Endothelial cell of umbilical vein (primary cell): ENCODE measurements at regions not wholly inside any gene's neighbourhood (a gene's known extent, or its start where the extent isn't known, plus 50 kb on each side); places are given as distances from the start of the nearest gene placed in this dataset.
A peak's percentile ranks its signal among the peaks of the same experiment; 100 is the strongest.

Experiments used
- BruUV-seq: library from RNA; stranded (reverse); fragments of 400-500 nt; replicated peaks from 2 replicates; lab custom pipeline; 2021; lab: Mats Ljungman, UMichigan
- CTCF ChIA-PET: fragments of 300-600, 350-600 bp; sonication (Branson Sonifier 250); formaldehyde crosslinking; loops from one replicate; lab custom pipeline; 2021; ENCODE audit warnings: antibody characterized with exemption, inconsistent platforms; lab: Charles Lee
- POLR2A ChIA-PET: fragments of 300-600, 350-600 bp; sonication (Branson Sonifier 250); formaldehyde crosslinking; loops from one replicate; lab custom pipeline; 2021; ENCODE audit warnings: antibody characterized with exemption, inconsistent platforms; lab: Charles Lee
- DNase-seq: peaks from one replicate; pipeline ENCODE4 v3.0.0-alpha.2; 2011; ENCODE audit warnings: low read depth, low spot score
- FAIRE-seq: peaks from 2 replicates; lab custom pipeline; 2011; peaks lifted over from hg19 to GRCh38; lab: Jason Lieb, UNC
- H2AFZ ChIP-seq: 2 replicates; pipeline ENCODE4 v1.6.0; 2012; ENCODE audit warnings: low read depth, low read length, control low read depth, inconsistent platforms
- H3K27ac ChIP-seq: 2 replicates; pipeline ENCODE4 v1.5.1; 2011; ENCODE audit warnings: low read depth, mild to moderate bottlenecking, control low read depth, low read length, moderate library complexity; ENCODE audit not compliant: insufficient read depth
- H3K27me3 ChIP-seq, 2 experiments: 2 replicates each; pipeline versions ENCODE4 v1.6.0 to v1.6.1; 2011; ENCODE audit warnings: low read length in 2 of 2, mixed read lengths in 1 of 2; ENCODE audit not compliant: control insufficient read depth in 2 of 2, insufficient read depth in 2 of 2
- H3K36me3 ChIP-seq, 2 experiments: 2 replicates in 1 of 2; 3 replicates in 1 of 2; pipeline ENCODE4 v1.5.1; 2011; ENCODE audit warnings: low read length in 2 of 2, mild to moderate bottlenecking in 1 of 2, moderate library complexity in 1 of 2; ENCODE audit not compliant: control insufficient read depth in 2 of 2, insufficient read depth in 2 of 2; ENCODE audit errors: extremely low read depth in 1 of 2
- H3K4me1 ChIP-seq: 3 replicates; pipeline ENCODE4 v1.5.1; 2011; ENCODE audit warnings: mild to moderate bottlenecking, low read length; ENCODE audit not compliant: control insufficient read depth, insufficient read depth; ENCODE audit errors: extremely low read depth
- H3K4me2 ChIP-seq: 2 replicates; pipeline ENCODE4 v1.6.1; 2011; ENCODE audit warnings: low read length, control low read depth, mixed read lengths; ENCODE audit not compliant: insufficient read depth
- H3K4me3 ChIP-seq, 3 experiments: fragments of 200-600 bp in 1 of 3; sonication (generic), shearing (Covaris generic) in 1 of 3; replicated peaks in 1 of 3; 2 replicates each; pipeline ENCODE4 v1.5.1; 2011 to 2016; ENCODE audit warnings: control low read depth in 3 of 3, low read length in 3 of 3, mild to moderate bottlenecking in 2 of 3, inconsistent platforms in 1 of 3, low read depth in 1 of 3, moderate library complexity in 1 of 3; ENCODE audit not compliant: insufficient read depth in 1 of 3
- H3K79me2 ChIP-seq: 2 replicates; pipeline ENCODE4 v1.6.0; 2012; ENCODE audit warnings: low read length, inconsistent platforms; ENCODE audit not compliant: control insufficient read depth, insufficient read depth
- H3K9ac ChIP-seq: replicated peaks from 2 replicates; pipeline ENCODE3; 2011; ENCODE audit warnings: low read length, control low read depth; ENCODE audit not compliant: insufficient read depth; ENCODE audit errors: extremely low read depth
- H3K9me1 ChIP-seq: replicated peaks from 3 replicates; pipeline ENCODE4 v1.6.0; 2011; ENCODE audit warnings: mild to moderate bottlenecking, low read length; ENCODE audit not compliant: control insufficient read depth, insufficient read depth; ENCODE audit errors: extremely low read depth
- H3K9me3 ChIP-seq: replicated peaks from 2 replicates; pipeline ENCODE4 v1.5.1; 2012; ENCODE audit warnings: low read length, inconsistent platforms; ENCODE audit not compliant: control insufficient read depth, insufficient read depth
- H4K20me1 ChIP-seq: replicated peaks from 2 replicates; pipeline ENCODE3; 2011; ENCODE audit warnings: mild to moderate bottlenecking, low read length; ENCODE audit not compliant: control insufficient read depth, insufficient read depth; ENCODE audit errors: extremely low read depth
- EZH2 ChIP-seq: IDR thresholded peaks from 2 replicates; pipeline ENCODE4 v1.6.1; 2012; ENCODE audit warnings: borderline replicate concordance, low read depth, mild to moderate bottlenecking, moderate library complexity, low read length, inconsistent platforms; ENCODE audit not compliant: severe bottlenecking
- FOS ChIP-seq: IDR thresholded peaks from 2 replicates; pipeline ENCODE4 v1.6.1; 2011; ENCODE audit warnings: mild to moderate bottlenecking, low read length, moderate library complexity, borderline replicate concordance; ENCODE audit not compliant: insufficient read depth
- GATA2 ChIP-seq: IDR thresholded peaks from 2 replicates; pipeline ENCODE4 v1.7.0; 2011; ENCODE audit warnings: low read depth, mild to moderate bottlenecking, moderate library complexity, mixed read lengths, low read length; ENCODE audit not compliant: insufficient read length, insufficient read depth
- JUN ChIP-seq: IDR thresholded peaks from 2 replicates; pipeline ENCODE4 v1.6.1; 2011; ENCODE audit warnings: borderline replicate concordance, low read depth; ENCODE audit not compliant: insufficient read length, insufficient read depth
- MYC ChIP-seq: IDR thresholded peaks from one replicate; pipeline ENCODE4 v1.6.1; 2011; ENCODE audit warnings: mild to moderate bottlenecking, low read depth, low read length
- POLR2A ChIP-seq: IDR thresholded peaks from 2 replicates; pipeline ENCODE4 v1.6.1; 2012; ENCODE audit warnings: low read depth, mild to moderate bottlenecking, control low read depth, low read length
- POLR2AphosphoS5 ChIP-seq: IDR thresholded peaks from 2 replicates; pipeline ENCODE4 v1.6.1; 2012; ENCODE audit warnings: low read depth, mild to moderate bottlenecking, control low read depth, low read length, moderate library complexity; ENCODE audit not compliant: insufficient read depth
- dilution Hi-C: fragments of 300-500 bp; cut with MboI; formaldehyde crosslinking; loops from one replicate; pipeline ENCODE4 v1.15.0; 2019; ENCODE audit warnings: low sequenced_read_pairs; ENCODE audit not compliant: extremely low pct_ligation_motif_present
- intact Hi-C: fragments of 100-400 bp; cut with micrococcal nuclease; formaldehyde crosslinking; loops from one replicate; pipeline ENCODE4 v1.10.0; 2022
- TF ChIP-seq, protein P1 (sequence below): IDR thresholded peaks from 2 replicates; pipeline ENCODE4 v1.6.1; 2011; ENCODE audit not compliant: insufficient read depth, insufficient read length
- TF ChIP-seq, protein P2 (sequence below), 2 donors: IDR thresholded peaks; 1 replicate in 1 of 2; 2 replicates in 1 of 2; pipeline ENCODE4 v1.5.1; 2011; ENCODE audit warnings: low read length in 2 of 2, mild to moderate bottlenecking in 2 of 2, moderate library complexity in 2 of 2, control low read depth in 1 of 2, inconsistent platforms in 1 of 2, low read depth in 1 of 2; ENCODE audit not compliant: insufficient read depth in 1 of 2; ENCODE audit errors: extremely low read depth in 1 of 2

DNA sequence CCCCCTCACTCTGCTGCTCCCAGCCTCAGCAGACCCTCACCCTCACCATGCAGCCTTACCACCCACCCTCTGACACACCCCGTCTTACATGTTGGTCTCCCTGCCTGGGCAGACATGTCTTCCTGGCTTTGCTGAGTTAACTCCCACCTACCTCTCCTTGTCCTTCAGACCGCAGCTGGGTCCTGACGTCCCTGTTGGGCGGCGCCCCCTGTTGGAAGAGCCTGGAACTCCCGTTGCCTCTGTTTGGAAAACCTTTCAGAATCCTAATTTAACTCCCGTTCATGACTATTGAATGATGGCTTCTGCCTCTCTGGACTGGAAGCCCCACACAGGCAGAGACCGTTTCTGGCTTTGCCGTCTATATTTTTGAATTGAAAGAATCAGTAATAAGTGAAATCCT is 245.1 kb downstream of the MYLK4 start:
- BruUV-seq, result no TSS peak
- CTCF ChIA-PET, result interaction anchor here (1.8 kb wide), 1 partner anchor 129 kb away, joined by 4 read pairs; no protein-coding TSS in a partner anchor
- H3K9me3 ChIP-seq, result no peaks in the 10 kb centered on the region

DNA sequence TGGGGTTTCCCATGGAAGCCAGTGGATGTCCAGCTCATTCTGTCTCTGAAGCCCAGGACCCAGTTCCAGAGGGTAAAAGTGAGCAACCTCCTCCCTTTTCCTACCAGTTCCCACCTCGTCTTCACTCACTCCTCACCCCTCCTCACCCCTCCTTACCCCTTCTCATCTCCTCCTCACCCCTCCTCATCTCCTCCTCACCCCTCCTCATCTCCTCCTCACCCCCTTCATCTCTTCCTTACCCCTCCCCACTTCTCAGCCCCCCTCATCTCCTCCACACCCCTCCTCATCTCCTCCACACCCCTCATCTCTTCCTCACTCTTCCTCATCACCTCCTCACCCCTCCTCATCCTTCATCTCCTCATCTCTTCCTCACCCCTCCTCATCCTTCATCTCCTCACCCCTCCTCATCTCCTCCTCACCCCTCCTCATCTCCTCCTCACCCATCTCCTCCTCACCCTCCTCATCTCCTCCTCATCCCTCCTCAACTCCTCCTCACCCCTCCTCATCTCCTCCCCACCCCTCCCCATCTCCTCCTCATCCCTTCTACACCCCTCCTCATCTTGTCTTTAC is 246.1 kb downstream of the MYLK4 start:
- Histone ChIP-seq H3K27ac (no peak overlapping the region), H3K36me3 (no peaks in the 10 kb centered on the region), H3K9ac (no peak overlapping the region), H3K79me2 (no peaks in the 10 kb centered on the region), H3K27me3 (peaks cover 4 to 6% of the 10 kb centered on the region in 2 experiments), H4K20me1 (no peaks in the 10 kb centered on the region), H2AFZ (no peak overlapping the region), H3K4me1 (no peaks in the 10 kb centered on the region), H3K4me3 (no peak overlapping the region), H3K9me1 (no peaks in the 10 kb centered on the region), H3K9me3 (no peaks in the 10 kb centered on the region), H3K4me2 (no peak overlapping the region)
- no peak for TF ChIP-seq EZH2
- no peak for TF ChIP-seq POLR2AphosphoS5
- TF ChIP-seq GATA2, result no peak
- TF ChIP-seq POLR2A, result no peak
- no peak for TF ChIP-seq JUN
- no peak for TF ChIP-seq FOS
- TF ChIP-seq, protein P1, sequence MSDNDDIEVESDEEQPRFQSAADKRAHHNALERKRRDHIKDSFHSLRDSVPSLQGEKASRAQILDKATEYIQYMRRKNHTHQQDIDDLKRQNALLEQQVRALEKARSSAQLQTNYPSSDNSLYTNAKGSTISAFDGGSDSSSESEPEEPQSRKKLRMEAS, result no peak
- TF ChIP-seq, protein P2, sequence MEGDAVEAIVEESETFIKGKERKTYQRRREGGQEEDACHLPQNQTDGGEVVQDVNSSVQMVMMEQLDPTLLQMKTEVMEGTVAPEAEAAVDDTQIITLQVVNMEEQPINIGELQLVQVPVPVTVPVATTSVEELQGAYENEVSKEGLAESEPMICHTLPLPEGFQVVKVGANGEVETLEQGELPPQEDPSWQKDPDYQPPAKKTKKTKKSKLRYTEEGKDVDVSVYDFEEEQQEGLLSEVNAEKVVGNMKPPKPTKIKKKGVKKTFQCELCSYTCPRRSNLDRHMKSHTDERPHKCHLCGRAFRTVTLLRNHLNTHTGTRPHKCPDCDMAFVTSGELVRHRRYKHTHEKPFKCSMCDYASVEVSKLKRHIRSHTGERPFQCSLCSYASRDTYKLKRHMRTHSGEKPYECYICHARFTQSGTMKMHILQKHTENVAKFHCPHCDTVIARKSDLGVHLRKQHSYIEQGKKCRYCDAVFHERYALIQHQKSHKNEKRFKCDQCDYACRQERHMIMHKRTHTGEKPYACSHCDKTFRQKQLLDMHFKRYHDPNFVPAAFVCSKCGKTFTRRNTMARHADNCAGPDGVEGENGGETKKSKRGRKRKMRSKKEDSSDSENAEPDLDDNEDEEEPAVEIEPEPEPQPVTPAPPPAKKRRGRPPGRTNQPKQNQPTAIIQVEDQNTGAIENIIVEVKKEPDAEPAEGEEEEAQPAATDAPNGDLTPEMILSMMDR (IDR thresholded peaks at IDR 0.05; ENCODE audit: extremely low read depth in 1 of 2, insufficient read depth in 1 of 2, low read depth in 1 of 2, low read length in 2 of 2), result no peak
- TF ChIP-seq MYC, result no peak
- CTCF ChIA-PET, result interaction anchor here (1.0 to 1.8 kb wide), 2 partner anchors 18 to 130 kb away, joined by 3 to 4 read pairs; no protein-coding TSS in a partner anchor
- intact Hi-C loops, result no loop called here
- DNase-seq (no peak), FAIRE-seq (no peak)
- no TSS peak for BruUV-seq
- POLR2A ChIA-PET, result no interaction called here
- dilution Hi-C loops, result no loop called here

More for the DNA sequence above, 245.1 kb downstream of the MYLK4 start:
- H3K4me2 ChIP-seq, result no peak overlapping the region
- no peak overlapping the region for H2AFZ ChIP-seq
- no peaks in the 10 kb centered on the region for H4K20me1 ChIP-seq
- H3K27me3 ChIP-seq, result peaks cover 4 to 6% of the 10 kb centered on the region in 2 experiments
- POLR2A ChIA-PET, result interaction anchor here (0.6 kb wide), 1 partner anchor 10 kb away, joined by 7 read pairs; no protein-coding TSS in a partner anchor
- H3K9me1 ChIP-seq, result no peaks in the 10 kb centered on the region
- H3K4me1 ChIP-seq, result no peaks in the 10 kb centered on the region
- DNase-seq (no peak), FAIRE-seq (no peak)
- TF ChIP-seq EZH2, result no peak
- TF ChIP-seq JUN, result no peak
- TF ChIP-seq, protein P2 (IDR thresholded peaks at IDR 0.05; ENCODE audit: extremely low read depth in 1 of 2, insufficient read depth in 1 of 2, low read depth in 1 of 2, low read length in 2 of 2), result peak; percentile 28 to 34
- TF ChIP-seq FOS, result no peak
- intact Hi-C loops (no loop called here), dilution Hi-C loops (no loop called here)
- no peak overlapping the region for H3K4me3 ChIP-seq
- H3K36me3 ChIP-seq, result no peaks in the 10 kb centered on the region
- H3K27ac ChIP-seq, result no peak overlapping the region
- H3K9ac ChIP-seq, result no peak overlapping the region
- H3K79me2 ChIP-seq, result no peaks in the 10 kb centered on the region
